ENCODE measurements at regions not wholly inside any gene's neighbourhood (a gene's known extent, or its start where the extent isn't known, plus 50 kb on each side); places are given as distances from the start of the nearest gene placed in this dataset.

GRCh38 chr9:135021393-135021789 is 66.1 kb upstream of the OLFM1 start:
- no peak for TF ChIP-seq ZNF274 (IDR thresholded peaks at IDR 0.05; ENCODE audit: low read depth, low read length)
- no peak for TF ChIP-seq YY1 (IDR thresholded peaks at IDR 0.05; ENCODE audit: insufficient read depth, insufficient read length)

Data from NT2/D1 (cell line).